GM21367 (cell line): ENCODE measurements at regions not wholly inside any gene's neighbourhood (a gene's known extent, or its start where the extent isn't known, plus 50 kb on each side); places are given as distances from the start of the nearest gene placed in this dataset.

Experiments
- ATAC-seq: cut with Tn5 transposase; IDR thresholded peaks from one replicate; pipeline ENCODE4 v1.9.1; 2021; ENCODE audit not compliant: unreplicated experiment

- no peak for ATAC-seq
Observed at GRCh38 chr5:120217001-120217400, 247.1 kb upstream of the PRR16 start.

GRCh38 chr5:120219988-120220387 is 244.1 kb upstream of the PRR16 start:
- ATAC-seq = no peak

GRCh38 chr5:120225524-120225923 is 238.6 kb upstream of the PRR16 start:
- ATAC-seq = no peak

- ATAC-seq = no peak
Observed at GRCh38 chr5:120228262-120229031, 235.7 kb upstream of the PRR16 start.

- no peak for ATAC-seq
Observed at GRCh38 chr5:120229036-120229435, 235.1 kb upstream of the PRR16 start.

GRCh38 chr5:120231563-120231962 is 232.5 kb upstream of the PRR16 start:
- no peak for ATAC-seq

- no peak for ATAC-seq
Observed at GRCh38 chr5:120236360-120236759, 227.7 kb upstream of the PRR16 start.

GRCh38 chr5:120239086-120239485 is 225.0 kb upstream of the PRR16 start:
- no peak for ATAC-seq

- no peak for ATAC-seq
Observed at GRCh38 chr5:120240706-120241105, 223.4 kb upstream of the PRR16 start.

- no peak for ATAC-seq
Observed at GRCh38 chr5:120241400-120241799, 222.7 kb upstream of the PRR16 start.

- no peak for ATAC-seq
Observed at GRCh38 chr5:120251898-120252297, 212.2 kb upstream of the PRR16 start.

- ATAC-seq = no peak
Observed at GRCh38 chr5:120252839-120253238, 211.3 kb upstream of the PRR16 start.

- no peak for ATAC-seq
Observed at GRCh38 chr5:120254385-120254784, 209.7 kb upstream of the PRR16 start.

- ATAC-seq = no peak
Observed at GRCh38 chr5:120255214-120255613, 208.9 kb upstream of the PRR16 start.

- no peak for ATAC-seq
Observed at GRCh38 chr5:120256376-120256775, 207.7 kb upstream of the PRR16 start.

GRCh38 chr5:120257358-120257971 is 206.6 kb upstream of the PRR16 start:
- ATAC-seq = no peak

- ATAC-seq = no peak
Observed at GRCh38 chr5:120258123-120258522, 206.0 kb upstream of the PRR16 start.

GRCh38 chr5:120260651-120261050 is 203.4 kb upstream of the PRR16 start:
- ATAC-seq = no peak

GRCh38 chr5:120270498-120270897 is 193.6 kb upstream of the PRR16 start:
- ATAC-seq = no peak

GRCh38 chr5:120293796-120294195 is 170.3 kb upstream of the PRR16 start:
- ATAC-seq = no peak

GRCh38 chr5:120297616-120298015 is 166.5 kb upstream of the PRR16 start:
- ATAC-seq = no peak

- no peak for ATAC-seq
Observed at GRCh38 chr5:120298981-120299380, 165.1 kb upstream of the PRR16 start.

GRCh38 chr5:120304663-120305062 is 159.4 kb upstream of the PRR16 start:
- ATAC-seq = no peak
